ENCODE measurements at regions not wholly inside any gene's neighbourhood (a gene's known extent, or its start where the extent isn't known, plus 50 kb on each side); places are given as distances from the start of the nearest gene placed in this dataset.

GRCh38 chr5:166961028-166961427, 1330.4 kb upstream of the WWC1 start:
- Histone ChIP-seq H4K20me1 (ENCODE audit: insufficient read depth, low read length) (no peaks in the 10 kb centered on the region), H3K27me3 (ENCODE audit: control insufficient read depth in 1 of 2, insufficient read depth in 2 of 2, low read length in 2 of 2) (no peaks in the 10 kb centered on the region), H2AFZ (ENCODE audit: low read length) (no peak overlapping the region), H3K9me3 (ENCODE audit: low read length) (no peaks in the 10 kb centered on the region), H3K9ac (ENCODE audit: insufficient read depth, low read depth, low read length) (no peak overlapping the region), H3K4me1 (ENCODE audit: insufficient read depth, low read length) (no peaks in the 10 kb centered on the region), H3K4me2 (ENCODE audit: low read depth, low read length) (no peak overlapping the region), H3K36me3 (replicated peaks in 1 of 2; ENCODE audit: control insufficient read depth in 1 of 2, insufficient read depth in 2 of 2, low read length in 2 of 2) (no peaks in the 10 kb centered on the region), H3K79me2 (ENCODE audit: insufficient read depth, low read length) (no peaks in the 10 kb centered on the region), H3K27ac (ENCODE audit: extremely low read length, insufficient read depth, low read length) (no peak overlapping the region), H3K4me3 (replicated peaks in 1 of 3; ENCODE audit: insufficient read depth in 1 of 3, low read depth in 2 of 3, low read length in 3 of 3) (no peak overlapping the region)
- CTCF ChIA-PET (ENCODE audit: low intra/inter-chr PET ratio, low total read pairs) = no interaction called here
- no peak for ATAC-seq
- WGBS (ENCODE audit: low lambda C conversion rate) = 33% methylated on average over 5 of the region's 5 CpGs
- no TSS peak for BruUV-seq (replicated peaks)
- in situ Hi-C loops (cut with HindIII; ENCODE audit: extremely low pct_ligation_motif_present, low pct_unique_long_range_greater_than_20kb) (no loop called here), intact Hi-C loops (cut with micrococcal nuclease; ENCODE audit: unreplicated experiment) (no loop called here)
- FAIRE-seq = no peak
- TF ChIP-seq FLYWCH1 (CRISPR knock-in tag; IDR thresholded peaks at IDR 0.05) = no peak
- TF ChIP-seq CTCF (CRISPR knock-in tag; IDR thresholded peaks at IDR 0.05) = peak; percentile 15; the same call in 1 of the 2 replicates
- no peak for DNase-seq (ENCODE audit: low spot score)
- POLR2A ChIA-PET = no interaction called here

DNA sequence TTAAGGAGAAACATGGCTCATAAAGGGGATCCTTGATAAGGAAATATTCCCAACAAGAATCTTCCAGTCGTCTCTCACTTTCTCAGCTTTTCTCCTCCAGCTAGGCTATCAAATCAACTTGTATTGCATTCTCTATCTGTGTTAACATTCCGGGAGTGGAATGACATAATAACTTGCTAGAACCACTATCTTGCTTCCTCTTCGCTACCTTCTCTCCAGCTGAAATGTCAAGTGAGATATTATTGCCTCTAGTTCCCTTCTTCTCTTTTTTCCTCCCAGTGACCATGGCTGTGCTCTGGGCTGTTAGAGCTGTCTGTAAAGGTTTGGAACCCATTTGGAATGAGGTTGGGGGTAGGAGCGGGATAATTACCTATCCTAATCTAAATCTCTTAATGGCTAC, 1329.5 kb upstream of the WWC1 start:
- Histone ChIP-seq H3K27me3 (ENCODE audit: control insufficient read depth in 1 of 2, insufficient read depth in 2 of 2, low read length in 2 of 2) (no peaks in the 10 kb centered on the region), H3K27ac (ENCODE audit: extremely low read length, insufficient read depth, low read length) (no peak overlapping the region), H2AFZ (ENCODE audit: low read length) (no peak overlapping the region), H3K9me3 (ENCODE audit: low read length) (no peaks in the 10 kb centered on the region), H3K9ac (ENCODE audit: insufficient read depth, low read depth, low read length) (no peak overlapping the region), H3K4me3 (replicated peaks in 1 of 3; ENCODE audit: insufficient read depth in 1 of 3, low read depth in 2 of 3, low read length in 3 of 3) (no peak overlapping the region), H3K79me2 (ENCODE audit: insufficient read depth, low read length) (no peaks in the 10 kb centered on the region), H3K4me2 (ENCODE audit: low read depth, low read length) (no peak overlapping the region), H3K36me3 (replicated peaks in 1 of 2; ENCODE audit: control insufficient read depth in 1 of 2, insufficient read depth in 2 of 2, low read length in 2 of 2) (no peaks in the 10 kb centered on the region), H4K20me1 (ENCODE audit: insufficient read depth, low read length) (no peaks in the 10 kb centered on the region), H3K4me1 (ENCODE audit: insufficient read depth, low read length) (no peaks in the 10 kb centered on the region)
- in situ Hi-C loops (cut with HindIII; ENCODE audit: extremely low pct_ligation_motif_present, low pct_unique_long_range_greater_than_20kb) = no loop called here
- intact Hi-C loops (cut with micrococcal nuclease; ENCODE audit: unreplicated experiment) = no loop called here
- ATAC-seq = no peak
- no peak for DNase-seq (ENCODE audit: low spot score)
- ChIA-PET CTCF (ENCODE audit: low intra/inter-chr PET ratio, low total read pairs) (no interaction called here), POLR2A (no interaction called here)
- no peak for FAIRE-seq
- BruUV-seq (replicated peaks) = no TSS peak
- WGBS (ENCODE audit: low lambda C conversion rate) = 35% methylated on average over 4 of the region's 4 CpGs
- no peak for TF ChIP-seq BORCS8-MEF2B (CRISPR knock-in tag; IDR thresholded peaks at IDR 0.05)
- no peak for TF ChIP-seq ZNF292 (CRISPR knock-in tag; IDR thresholded peaks at IDR 0.05; ENCODE audit: borderline replicate concordance, low read depth)
- TF ChIP-seq ZNF607 (CRISPR knock-in tag; IDR thresholded peaks at IDR 0.05; ENCODE audit: borderline replicate concordance) = no peak
- TF ChIP-seq, protein P1, sequence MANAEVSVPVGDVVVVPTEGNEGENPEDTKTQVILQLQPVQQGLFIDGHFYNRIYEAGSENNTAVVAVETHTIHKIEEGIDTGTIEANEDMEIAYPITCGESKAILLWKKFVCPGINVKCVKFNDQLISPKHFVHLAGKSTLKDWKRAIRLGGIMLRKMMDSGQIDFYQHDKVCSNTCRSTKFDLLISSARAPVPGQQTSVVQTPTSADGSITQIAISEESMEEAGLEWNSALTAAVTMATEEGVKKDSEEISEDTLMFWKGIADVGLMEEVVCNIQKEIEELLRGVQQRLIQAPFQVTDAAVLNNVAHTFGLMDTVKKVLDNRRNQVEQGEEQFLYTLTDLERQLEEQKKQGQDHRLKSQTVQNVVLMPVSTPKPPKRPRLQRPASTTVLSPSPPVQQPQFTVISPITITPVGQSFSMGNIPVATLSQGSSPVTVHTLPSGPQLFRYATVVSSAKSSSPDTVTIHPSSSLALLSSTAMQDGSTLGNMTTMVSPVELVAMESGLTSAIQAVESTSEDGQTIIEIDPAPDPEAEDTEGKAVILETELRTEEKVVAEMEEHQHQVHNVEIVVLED (CRISPR knock-in tag; IDR thresholded peaks at IDR 0.05; ENCODE audit: borderline replicate concordance) = no peak
- TF ChIP-seq, protein P2, sequence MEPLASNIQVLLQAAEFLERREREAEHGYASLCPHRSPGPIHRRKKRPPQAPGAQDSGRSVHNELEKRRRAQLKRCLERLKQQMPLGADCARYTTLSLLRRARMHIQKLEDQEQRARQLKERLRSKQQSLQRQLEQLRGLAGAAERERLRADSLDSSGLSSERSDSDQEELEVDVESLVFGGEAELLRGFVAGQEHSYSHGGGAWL (CRISPR knock-in tag; IDR thresholded peaks at IDR 0.05) = no peak
- TF ChIP-seq, protein P3, sequence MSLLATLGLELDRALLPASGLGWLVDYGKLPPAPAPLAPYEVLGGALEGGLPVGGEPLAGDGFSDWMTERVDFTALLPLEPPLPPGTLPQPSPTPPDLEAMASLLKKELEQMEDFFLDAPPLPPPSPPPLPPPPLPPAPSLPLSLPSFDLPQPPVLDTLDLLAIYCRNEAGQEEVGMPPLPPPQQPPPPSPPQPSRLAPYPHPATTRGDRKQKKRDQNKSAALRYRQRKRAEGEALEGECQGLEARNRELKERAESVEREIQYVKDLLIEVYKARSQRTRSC (CRISPR knock-in tag; IDR thresholded peaks at IDR 0.05; ENCODE audit: low read depth) = no peak
- TF ChIP-seq GATAD1 (CRISPR knock-in tag; IDR thresholded peaks at IDR 0.05) = no peak
- no peak for TF ChIP-seq FOXC1 (CRISPR knock-in tag; IDR thresholded peaks at IDR 0.05; ENCODE audit: borderline replicate concordance)
- TF ChIP-seq MXD1 (CRISPR knock-in tag; IDR thresholded peaks at IDR 0.05) = no peak
- TF ChIP-seq SALL1 (CRISPR knock-in tag; IDR thresholded peaks at IDR 0.05) = no peak
- TF ChIP-seq, protein P4, sequence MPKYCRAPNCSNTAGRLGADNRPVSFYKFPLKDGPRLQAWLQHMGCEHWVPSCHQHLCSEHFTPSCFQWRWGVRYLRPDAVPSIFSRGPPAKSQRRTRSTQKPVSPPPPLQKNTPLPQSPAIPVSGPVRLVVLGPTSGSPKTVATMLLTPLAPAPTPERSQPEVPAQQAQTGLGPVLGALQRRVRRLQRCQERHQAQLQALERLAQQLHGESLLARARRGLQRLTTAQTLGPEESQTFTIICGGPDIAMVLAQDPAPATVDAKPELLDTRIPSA (CRISPR knock-in tag; IDR thresholded peaks at IDR 0.05; ENCODE audit: borderline replicate concordance) = no peak
- no peak for TF ChIP-seq ZNF777 (CRISPR knock-in tag; IDR thresholded peaks at IDR 0.05)
